Endothelial cell of umbilical vein (primary cell): ENCODE measurements at regions not wholly inside any gene's neighbourhood (a gene's known extent, or its start where the extent isn't known, plus 50 kb on each side); places are given as distances from the start of the nearest gene placed in this dataset.

ENCODE experiments used
- EZH2 ChIP-seq: IDR thresholded peaks from 2 replicates; pipeline ENCODE4 v1.6.1; 2012; ENCODE audit warnings: borderline replicate concordance, low read depth, mild to moderate bottlenecking, moderate library complexity, low read length, inconsistent platforms; ENCODE audit not compliant: severe bottlenecking
- JUN ChIP-seq: IDR thresholded peaks from 2 replicates; pipeline ENCODE4 v1.6.1; 2011; ENCODE audit warnings: borderline replicate concordance, low read depth; ENCODE audit not compliant: insufficient read length, insufficient read depth
- TF ChIP-seq, protein P1 (sequence below), 2 donors: IDR thresholded peaks; 1 replicate in 1 of 2; 2 replicates in 1 of 2; pipeline ENCODE4 v1.5.1; 2011; ENCODE audit warnings: low read length in 2 of 2, mild to moderate bottlenecking in 2 of 2, moderate library complexity in 2 of 2, control low read depth in 1 of 2, inconsistent platforms in 1 of 2, low read depth in 1 of 2; ENCODE audit not compliant: insufficient read depth in 1 of 2; ENCODE audit errors: extremely low read depth in 1 of 2

DNA sequence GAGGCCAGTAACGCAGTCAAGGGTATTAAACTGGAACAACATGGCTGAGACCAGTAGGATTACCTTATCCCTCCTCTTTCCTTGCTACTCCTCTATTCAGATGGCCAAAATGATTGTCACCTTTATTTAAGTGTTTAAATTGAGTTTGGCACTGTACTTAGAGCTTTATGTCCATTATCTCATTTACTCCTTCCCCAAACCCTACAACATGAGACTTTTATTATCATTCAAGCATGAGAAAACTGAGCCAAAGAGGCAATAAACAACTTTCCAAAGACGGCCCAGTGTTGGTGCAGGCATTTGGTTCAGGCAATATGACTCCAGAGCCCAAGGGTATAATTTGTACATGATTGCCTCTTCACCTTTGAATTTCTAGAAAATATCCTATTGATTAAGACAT lies 370.9 kb upstream of the KITLG start:
- TF ChIP-seq EZH2 (no peak), JUN (no peak)
- TF ChIP-seq, protein P1, sequence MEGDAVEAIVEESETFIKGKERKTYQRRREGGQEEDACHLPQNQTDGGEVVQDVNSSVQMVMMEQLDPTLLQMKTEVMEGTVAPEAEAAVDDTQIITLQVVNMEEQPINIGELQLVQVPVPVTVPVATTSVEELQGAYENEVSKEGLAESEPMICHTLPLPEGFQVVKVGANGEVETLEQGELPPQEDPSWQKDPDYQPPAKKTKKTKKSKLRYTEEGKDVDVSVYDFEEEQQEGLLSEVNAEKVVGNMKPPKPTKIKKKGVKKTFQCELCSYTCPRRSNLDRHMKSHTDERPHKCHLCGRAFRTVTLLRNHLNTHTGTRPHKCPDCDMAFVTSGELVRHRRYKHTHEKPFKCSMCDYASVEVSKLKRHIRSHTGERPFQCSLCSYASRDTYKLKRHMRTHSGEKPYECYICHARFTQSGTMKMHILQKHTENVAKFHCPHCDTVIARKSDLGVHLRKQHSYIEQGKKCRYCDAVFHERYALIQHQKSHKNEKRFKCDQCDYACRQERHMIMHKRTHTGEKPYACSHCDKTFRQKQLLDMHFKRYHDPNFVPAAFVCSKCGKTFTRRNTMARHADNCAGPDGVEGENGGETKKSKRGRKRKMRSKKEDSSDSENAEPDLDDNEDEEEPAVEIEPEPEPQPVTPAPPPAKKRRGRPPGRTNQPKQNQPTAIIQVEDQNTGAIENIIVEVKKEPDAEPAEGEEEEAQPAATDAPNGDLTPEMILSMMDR (IDR thresholded peaks at IDR 0.05; ENCODE audit: extremely low read depth in 1 of 2, insufficient read depth in 1 of 2, low read depth in 1 of 2, low read length in 2 of 2), result no peak
